Endodermal cell (in vitro differentiated cells): ENCODE measurements at regions not wholly inside any gene's neighbourhood (a gene's known extent, or its start where the extent isn't known, plus 50 kb on each side); places are given as distances from the start of the nearest gene placed in this dataset.

Experiments used
- DNase-seq: peaks from one replicate; pipeline ENCODE4 v3.0.0-alpha.2; 2017
- H3K27ac ChIP-seq: 2 replicates; pipeline ENCODE4 v1.5.1; 2013; ENCODE audit warnings: mild to moderate bottlenecking, low read depth, low read length, moderate library complexity
- H3K27me3 ChIP-seq: 2 replicates; pipeline ENCODE4 v1.6.1; 2013; ENCODE audit warnings: mild to moderate bottlenecking, low read length, moderate library complexity; ENCODE audit not compliant: insufficient read depth, control insufficient read depth, poor library complexity, severe bottlenecking
- H3K36me3 ChIP-seq: 2 replicates; pipeline ENCODE4 v1.7.0; 2013; ENCODE audit warnings: mild to moderate bottlenecking, low read length, moderate library complexity; ENCODE audit not compliant: control insufficient read depth, insufficient read depth
- H3K4me1 ChIP-seq: one replicate; pipeline ENCODE4 v1.7.0; 2013; ENCODE audit warnings: low read length; ENCODE audit not compliant: control insufficient read depth, insufficient read depth
- H3K4me3 ChIP-seq: 2 replicates; pipeline ENCODE4 v1.5.1; 2013; ENCODE audit warnings: mild to moderate bottlenecking, low read length, moderate library complexity
- H3K9ac ChIP-seq: 2 replicates; pipeline ENCODE4 v1.6.1; 2013; ENCODE audit warnings: mild to moderate bottlenecking, low read length, moderate library complexity; ENCODE audit not compliant: poor library complexity, severe bottlenecking; ENCODE audit errors: extremely low read depth
- H3K9me3 ChIP-seq: 2 replicates; pipeline ENCODE4 v1.6.1; 2013; ENCODE audit warnings: mild to moderate bottlenecking, low read length, moderate library complexity; ENCODE audit not compliant: control insufficient read depth
- H3K27ac Mint-ChIP-seq: 2 replicates; pipeline ENCODE4 v1.8.0; 2020; ENCODE audit warnings: mixed read lengths
- H3K27me3 Mint-ChIP-seq: 2 replicates; pipeline ENCODE4 v1.8.0; 2021; ENCODE audit warnings: mild to moderate bottlenecking, mixed read lengths; ENCODE audit not compliant: insufficient read depth
- H3K36me3 Mint-ChIP-seq: 2 replicates; pipeline ENCODE4 v1.8.0; 2020; ENCODE audit warnings: low read depth, mixed read lengths
- H3K4me1 Mint-ChIP-seq: 2 replicates; pipeline ENCODE4 v1.8.0; 2020; ENCODE audit warnings: mixed read lengths
- H3K4me3 Mint-ChIP-seq: 2 replicates; pipeline ENCODE4 v1.8.0; 2020; ENCODE audit warnings: mild to moderate bottlenecking, moderate library complexity, mixed read lengths
- H3K9me3 Mint-ChIP-seq: 2 replicates; pipeline ENCODE4 v1.8.0; 2020; ENCODE audit warnings: mild to moderate bottlenecking, mixed read lengths
- WGBS, 2 experiments: methylation state at CpG; one replicate each; pipeline versions ENCODE4 v1.1.5 to v1.1.7; 2013; ENCODE audit warnings: missing lambda C conversion rate in 2 of 2, mixed read lengths in 1 of 2; ENCODE audit not compliant: insufficient coverage in 1 of 2, insufficient read length in 1 of 2; 5-methylcytosine and 5-hydroxymethylcytosine counted together
- TF ChIP-seq, protein P1 (sequence below): fragments of 200-600 bp; sonication (generic); conservative IDR thresholded peaks from 2 replicates; pipeline ENCODE4 v1.5.0; 2021; ENCODE audit warnings: antibody characterized with exemption, mild to moderate bottlenecking

GRCh38 chr15:53208751-53209150 lies 418.6 kb upstream of the ONECUT1 start:
- Histone ChIP-seq H3K27ac (no peak overlapping the region), H3K27me3 (no peaks in the 10 kb centered on the region), H3K4me1 (no peaks in the 10 kb centered on the region), H3K36me3 (no peaks in the 10 kb centered on the region), H3K9me3 (peaks cover 5% of the 10 kb centered on the region), H3K9ac (no peak overlapping the region), H3K4me3 (no peak overlapping the region)
- TF ChIP-seq, protein P1, sequence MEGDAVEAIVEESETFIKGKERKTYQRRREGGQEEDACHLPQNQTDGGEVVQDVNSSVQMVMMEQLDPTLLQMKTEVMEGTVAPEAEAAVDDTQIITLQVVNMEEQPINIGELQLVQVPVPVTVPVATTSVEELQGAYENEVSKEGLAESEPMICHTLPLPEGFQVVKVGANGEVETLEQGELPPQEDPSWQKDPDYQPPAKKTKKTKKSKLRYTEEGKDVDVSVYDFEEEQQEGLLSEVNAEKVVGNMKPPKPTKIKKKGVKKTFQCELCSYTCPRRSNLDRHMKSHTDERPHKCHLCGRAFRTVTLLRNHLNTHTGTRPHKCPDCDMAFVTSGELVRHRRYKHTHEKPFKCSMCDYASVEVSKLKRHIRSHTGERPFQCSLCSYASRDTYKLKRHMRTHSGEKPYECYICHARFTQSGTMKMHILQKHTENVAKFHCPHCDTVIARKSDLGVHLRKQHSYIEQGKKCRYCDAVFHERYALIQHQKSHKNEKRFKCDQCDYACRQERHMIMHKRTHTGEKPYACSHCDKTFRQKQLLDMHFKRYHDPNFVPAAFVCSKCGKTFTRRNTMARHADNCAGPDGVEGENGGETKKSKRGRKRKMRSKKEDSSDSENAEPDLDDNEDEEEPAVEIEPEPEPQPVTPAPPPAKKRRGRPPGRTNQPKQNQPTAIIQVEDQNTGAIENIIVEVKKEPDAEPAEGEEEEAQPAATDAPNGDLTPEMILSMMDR = no peak
- DNase-seq = no peak
- H3K36me3 Mint-ChIP-seq = no peaks in the 10 kb centered on the region
- no peak overlapping the region for H3K4me3 Mint-ChIP-seq
- H3K4me1 Mint-ChIP-seq = peaks cover 14% of the 10 kb centered on the region
- H3K27ac Mint-ChIP-seq = no peak overlapping the region
- peaks cover under 1% of the 10 kb centered on the region for H3K27me3 Mint-ChIP-seq
- 95% methylated on average over 3 of the region's 4 CpGs; no CpG with 5 or more reads in 1 of the 2 experiments for WGBS, 2 experiments
- H3K9me3 Mint-ChIP-seq = peaks cover 2% of the 10 kb centered on the region

GRCh38 chr15:53203454-53203853 lies 413.3 kb upstream of the ONECUT1 start:
- H3K9me3 ChIP-seq = peaks cover 5% of the 10 kb centered on the region
- H3K4me3 Mint-ChIP-seq = no peak overlapping the region

DNA sequence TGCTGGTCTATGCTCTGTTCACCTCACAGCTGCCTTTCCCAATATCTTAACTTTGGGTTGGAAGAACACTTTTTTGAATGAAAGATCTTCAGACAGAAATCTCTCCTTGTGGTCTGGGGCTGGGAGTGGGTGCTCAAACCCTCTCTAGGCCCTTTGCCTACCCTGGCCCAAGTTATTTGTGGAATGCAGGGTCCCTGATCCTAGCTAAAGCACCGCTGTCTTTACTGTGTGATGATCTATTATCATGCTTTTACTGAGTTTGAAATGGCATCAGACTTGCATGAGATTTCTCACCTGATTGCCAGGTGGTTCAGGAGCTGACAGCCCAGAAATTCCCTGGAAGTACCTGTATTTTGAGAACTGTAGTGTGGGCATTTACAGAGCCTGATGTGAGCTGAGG lies 412.7 kb upstream of the ONECUT1 start:
- TF ChIP-seq, protein P1 = no peak
- Histone ChIP-seq H3K27ac (no peak overlapping the region), H3K36me3 (no peaks in the 10 kb centered on the region), H3K27me3 (peaks cover 6% of the 10 kb centered on the region), H3K9me3 (peaks cover 5% of the 10 kb centered on the region), H3K4me3 (no peak overlapping the region), H3K4me1 (no peaks in the 10 kb centered on the region), H3K9ac (no peak overlapping the region)
- Mint-ChIP-seq H3K27ac (no peak overlapping the region), H3K9me3 (peaks cover 2% of the 10 kb centered on the region), H3K36me3 (no peaks in the 10 kb centered on the region), H3K27me3 (peaks cover 26% of the 10 kb centered on the region), H3K4me3 (no peak overlapping the region), H3K4me1 (no peaks in the 10 kb centered on the region)
- WGBS, 2 experiments = 60 to 81% methylated on average over 1 of the region's 1 CpG
- DNase-seq = no peak

More at GRCh38 chr15:53203454-53203853, 413.3 kb upstream of the ONECUT1 start:
- WGBS, 2 experiments = 86 to 87% methylated on average over 3 to 4 of the region's 4 CpGs
- no peak overlapping the region for H3K4me3 ChIP-seq
- Mint-ChIP-seq H3K27me3 (peaks cover 21% of the 10 kb centered on the region), H3K36me3 (no peaks in the 10 kb centered on the region), H3K4me1 (peaks cover under 1% of the 10 kb centered on the region), H3K9me3 (peaks cover 2% of the 10 kb centered on the region), H3K27ac (no peak overlapping the region)
- H3K9ac ChIP-seq = no peak overlapping the region
- DNase-seq = no peak
- peaks cover under 1% of the 10 kb centered on the region for H3K27me3 ChIP-seq
- H3K4me1 ChIP-seq = no peaks in the 10 kb centered on the region
- no peak overlapping the region for H3K27ac ChIP-seq
- TF ChIP-seq, protein P1 = no peak
- no peaks in the 10 kb centered on the region for H3K36me3 ChIP-seq
